ENCODE measurements at regions not wholly inside any gene's neighbourhood (a gene's known extent, or its start where the extent isn't known, plus 50 kb on each side); places are given as distances from the start of the nearest gene placed in this dataset.
"Not testable (repeated sequence)": the region's sequence is repeated elsewhere in the genome, so short reads cannot be mapped to it uniquely, and the experiment has no call there.

DNA sequence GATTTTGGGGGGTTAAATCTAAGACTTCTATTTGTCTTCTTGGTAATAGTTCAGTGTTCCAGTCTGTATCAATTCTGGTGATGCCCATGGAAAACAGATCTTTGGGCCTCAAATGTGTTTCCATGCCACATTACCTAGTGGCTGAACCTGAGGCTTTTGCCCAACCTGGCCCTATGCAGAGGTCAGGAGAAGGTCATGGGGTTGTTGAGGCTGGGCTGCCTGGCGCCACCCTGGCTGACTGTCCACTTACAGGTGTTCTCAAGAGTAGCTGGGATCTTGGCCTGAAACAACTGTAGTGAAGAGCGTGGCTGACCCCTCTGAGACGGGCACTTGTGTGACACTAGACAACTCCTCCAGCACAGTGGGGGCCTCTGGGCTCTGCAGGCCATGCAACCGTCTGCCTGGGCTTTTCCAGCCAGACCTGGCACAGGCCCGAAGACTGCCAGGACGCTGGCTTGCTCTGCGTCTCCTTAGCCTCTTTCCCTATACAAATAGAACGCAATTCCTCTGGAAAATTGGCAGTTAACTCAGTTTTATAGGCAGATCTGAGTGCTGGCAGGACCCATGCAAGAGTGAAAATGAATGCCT lies 127.8 kb downstream of the TRIM43 start:
- Histone ChIP-seq H3K4me2 (ENCODE audit: low read length) (no peak overlapping the region), H2AFZ (ENCODE audit: low read length) (no peak overlapping the region), H3K36me3 (ENCODE audit: insufficient read depth, low read length) (no peaks in the 10 kb centered on the region), H3K9me2 (ENCODE audit: insufficient read depth, low read length) (no peaks in the 10 kb centered on the region), H3K4me3 (ENCODE audit: low read depth, low read length, poor library complexity, severe bottlenecking) (no peak overlapping the region), H4K20me1 (ENCODE audit: insufficient read depth, low read length) (no peaks in the 10 kb centered on the region), H3K4me1 (ENCODE audit: insufficient read depth, low read length, poor library complexity, severe bottlenecking) (no peaks in the 10 kb centered on the region), H3K27ac (ENCODE audit: low read depth, low read length, poor library complexity, severe bottlenecking) (no peak overlapping the region), H3K9me3 (ENCODE audit: low read length) (no peaks in the 10 kb centered on the region), H3K79me2 (ENCODE audit: insufficient read depth, low read depth, low read length) (no peaks in the 10 kb centered on the region)
- TF ChIP-seq, protein P1, sequence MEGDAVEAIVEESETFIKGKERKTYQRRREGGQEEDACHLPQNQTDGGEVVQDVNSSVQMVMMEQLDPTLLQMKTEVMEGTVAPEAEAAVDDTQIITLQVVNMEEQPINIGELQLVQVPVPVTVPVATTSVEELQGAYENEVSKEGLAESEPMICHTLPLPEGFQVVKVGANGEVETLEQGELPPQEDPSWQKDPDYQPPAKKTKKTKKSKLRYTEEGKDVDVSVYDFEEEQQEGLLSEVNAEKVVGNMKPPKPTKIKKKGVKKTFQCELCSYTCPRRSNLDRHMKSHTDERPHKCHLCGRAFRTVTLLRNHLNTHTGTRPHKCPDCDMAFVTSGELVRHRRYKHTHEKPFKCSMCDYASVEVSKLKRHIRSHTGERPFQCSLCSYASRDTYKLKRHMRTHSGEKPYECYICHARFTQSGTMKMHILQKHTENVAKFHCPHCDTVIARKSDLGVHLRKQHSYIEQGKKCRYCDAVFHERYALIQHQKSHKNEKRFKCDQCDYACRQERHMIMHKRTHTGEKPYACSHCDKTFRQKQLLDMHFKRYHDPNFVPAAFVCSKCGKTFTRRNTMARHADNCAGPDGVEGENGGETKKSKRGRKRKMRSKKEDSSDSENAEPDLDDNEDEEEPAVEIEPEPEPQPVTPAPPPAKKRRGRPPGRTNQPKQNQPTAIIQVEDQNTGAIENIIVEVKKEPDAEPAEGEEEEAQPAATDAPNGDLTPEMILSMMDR (conservative IDR thresholded peaks at IDR 0.05; ENCODE audit: low read length), result no peak
- DNase-seq (ENCODE audit: low spot score), result no peak
- CTCF ChIA-PET (ENCODE audit: unreplicated experiment), result no interaction called here
- intact Hi-C loops (cut with micrococcal nuclease; ENCODE audit: unreplicated experiment), result no loop called here
- POLR2A ChIA-PET, result no interaction called here
- BruUV-seq (replicated peaks), result no TSS peak

- Histone ChIP-seq H3K4me2 (ENCODE audit: low read length) (no peak overlapping the region), H3K4me1 (ENCODE audit: insufficient read depth, low read length, poor library complexity, severe bottlenecking) (no peaks in the 10 kb centered on the region), H3K9me2 (ENCODE audit: insufficient read depth, low read length) (no peaks in the 10 kb centered on the region), H3K36me3 (ENCODE audit: insufficient read depth, low read length) (no peaks in the 10 kb centered on the region), H2AFZ (ENCODE audit: low read length) (no peak overlapping the region), H3K27ac (ENCODE audit: low read depth, low read length, poor library complexity, severe bottlenecking) (no peak overlapping the region), H3K4me3 (ENCODE audit: low read depth, low read length, poor library complexity, severe bottlenecking) (no peak overlapping the region), H3K79me2 (ENCODE audit: insufficient read depth, low read depth, low read length) (no peaks in the 10 kb centered on the region), H4K20me1 (ENCODE audit: insufficient read depth, low read length) (no peaks in the 10 kb centered on the region), H3K9me3 (ENCODE audit: low read length) (no peaks in the 10 kb centered on the region)
- no TSS peak for BruUV-seq (replicated peaks)
- TF ChIP-seq, protein P1 (conservative IDR thresholded peaks at IDR 0.05; ENCODE audit: low read length), result no peak
- TF ChIP-seq EZH2phosphoT487 (IDR thresholded peaks at IDR 0.05; ENCODE audit: borderline replicate concordance, low read depth, low read length), result no peak
- ChIA-PET CTCF (ENCODE audit: unreplicated experiment) (no interaction called here), POLR2A (no interaction called here)
- DNase-seq (ENCODE audit: low spot score), result no peak
- intact Hi-C loops (cut with micrococcal nuclease; ENCODE audit: unreplicated experiment), result no loop called here
Observed at GRCh38 chr2:95721726-95722125, 129.9 kb downstream of the TRIM43 start.

GRCh38 chr2:95722131-95722697 lies 130.4 kb downstream of the TRIM43 start:
- BruUV-seq (replicated peaks), result no TSS peak
- no peak overlapping the region for H3K27ac ChIP-seq (ENCODE audit: low read depth, low read length, poor library complexity, severe bottlenecking)
- ChIA-PET POLR2A (no interaction called here), CTCF (ENCODE audit: unreplicated experiment) (no interaction called here)
- H2AFZ ChIP-seq (ENCODE audit: low read length), result no peak overlapping the region
- H3K4me3 ChIP-seq (ENCODE audit: low read depth, low read length, poor library complexity, severe bottlenecking), result no peak overlapping the region
- H4K20me1 ChIP-seq (ENCODE audit: insufficient read depth, low read length), result no peaks in the 10 kb centered on the region
- H3K9me2 ChIP-seq (ENCODE audit: insufficient read depth, low read length), result no peaks in the 10 kb centered on the region
- TF ChIP-seq, protein P1 (conservative IDR thresholded peaks at IDR 0.05; ENCODE audit: low read length), result no peak
- no peak for TF ChIP-seq EZH2phosphoT487 (IDR thresholded peaks at IDR 0.05; ENCODE audit: borderline replicate concordance, low read depth, low read length)
- no peaks in the 10 kb centered on the region for H3K4me1 ChIP-seq (ENCODE audit: insufficient read depth, low read length, poor library complexity, severe bottlenecking)
- intact Hi-C loops (cut with micrococcal nuclease; ENCODE audit: unreplicated experiment), result no loop called here
- no peaks in the 10 kb centered on the region for H3K36me3 ChIP-seq (ENCODE audit: insufficient read depth, low read length)
- no peaks in the 10 kb centered on the region for H3K9me3 ChIP-seq (ENCODE audit: low read length)
- H3K4me2 ChIP-seq (ENCODE audit: low read length), result no peak overlapping the region
- no peaks in the 10 kb centered on the region for H3K79me2 ChIP-seq (ENCODE audit: insufficient read depth, low read depth, low read length)
- no peak for DNase-seq (ENCODE audit: low spot score)

DNA sequence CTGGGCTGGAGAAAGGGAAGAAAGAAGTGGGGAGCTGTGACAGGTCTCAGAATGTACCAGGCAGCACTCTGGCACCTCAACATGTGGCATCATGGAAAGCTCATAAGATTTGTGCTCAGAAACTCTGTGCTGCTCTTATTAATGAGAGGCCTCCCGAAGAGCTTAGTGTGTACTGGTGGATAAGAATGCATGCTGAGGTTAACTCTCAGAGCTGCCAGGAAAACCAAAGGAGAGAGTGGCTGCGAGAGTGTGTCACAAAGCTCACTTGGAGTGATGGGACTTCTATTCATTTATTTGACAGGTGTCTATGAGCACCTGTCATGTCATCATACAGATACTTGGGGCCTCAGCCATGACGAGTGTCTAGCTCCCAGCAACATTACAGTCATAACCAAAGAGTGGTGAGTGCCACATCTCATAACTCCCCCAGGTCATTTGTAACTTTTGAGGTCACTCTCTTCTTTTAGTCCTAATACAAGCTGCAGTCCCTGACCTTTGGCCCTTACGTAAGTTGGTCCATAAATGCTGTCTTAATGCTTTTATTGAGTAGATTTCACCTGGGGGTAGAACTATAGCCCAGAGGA lies 131.9 kb downstream of the TRIM43 start:
- H3K9me3 ChIP-seq (ENCODE audit: low read length); H3K4me1 ChIP-seq (ENCODE audit: insufficient read depth, low read length, poor library complexity, severe bottlenecking); H3K27ac ChIP-seq (ENCODE audit: low read depth, low read length, poor library complexity, severe bottlenecking); CTCF ChIA-PET (ENCODE audit: unreplicated experiment); H2AFZ ChIP-seq (ENCODE audit: low read length); H3K4me2 ChIP-seq (ENCODE audit: low read length); H3K9me2 ChIP-seq (ENCODE audit: insufficient read depth, low read length); H3K36me3 ChIP-seq (ENCODE audit: insufficient read depth, low read length); BruUV-seq (replicated peaks); intact Hi-C loops (cut with micrococcal nuclease; ENCODE audit: unreplicated experiment); H3K79me2 ChIP-seq (ENCODE audit: insufficient read depth, low read depth, low read length); DNase-seq (ENCODE audit: low spot score); H3K4me3 ChIP-seq (ENCODE audit: low read depth, low read length, poor library complexity, severe bottlenecking); H4K20me1 ChIP-seq (ENCODE audit: insufficient read depth, low read length): not testable (repeated sequence)
- POLR2A ChIA-PET, result interaction anchor here (0.6 kb wide), 1 partner anchor 30 kb away, joined by 3 read pairs; no protein-coding TSS in a partner anchor

Data from OCI-LY7 (cell line).